ENCODE measurements at regions not wholly inside any gene's neighbourhood (a gene's known extent, or its start where the extent isn't known, plus 50 kb on each side); places are given as distances from the start of the nearest gene placed in this dataset.

- ATAC-seq (no peak), DNase-seq (ENCODE audit: low spot score) (no peak)
Measured at GRCh38 chr6:147119310-147119709, 84.9 kb upstream of the STXBP5 start.

- ATAC-seq, result no peak
- no peak for DNase-seq (ENCODE audit: low spot score)
Measured at GRCh38 chr6:147122823-147123222, 81.4 kb upstream of the STXBP5 start.

- DNase-seq (ENCODE audit: low spot score) (no peak), ATAC-seq (no peak)
Measured at GRCh38 chr6:147126618-147127022, 77.6 kb upstream of the STXBP5 start.

- no peak for DNase-seq (ENCODE audit: low spot score)
- ATAC-seq, result no peak
Measured at GRCh38 chr6:147127587-147127986, 76.6 kb upstream of the STXBP5 start.

- DNase-seq (ENCODE audit: low spot score) (no peak), ATAC-seq (no peak)
Measured at GRCh38 chr6:147128056-147128455, 76.2 kb upstream of the STXBP5 start.

GRCh38 chr6:147131532-147132128 is 72.6 kb upstream of the STXBP5 start:
- ATAC-seq, result no peak
- DNase-seq (ENCODE audit: low spot score), result no peak

- ATAC-seq, result no peak
- DNase-seq (ENCODE audit: low spot score), result no peak
Measured at GRCh38 chr6:147132889-147133288, 71.3 kb upstream of the STXBP5 start.

- no peak for DNase-seq (ENCODE audit: low spot score)
- no peak for ATAC-seq
Measured at GRCh38 chr6:147133669-147134068, 70.5 kb upstream of the STXBP5 start.

- ATAC-seq, result no peak
- DNase-seq (ENCODE audit: low spot score), result no peak
Measured at GRCh38 chr6:147135211-147135681, 69.0 kb upstream of the STXBP5 start.

GRCh38 chr6:147136057-147136456 is 68.2 kb upstream of the STXBP5 start:
- no peak for DNase-seq (ENCODE audit: low spot score)
- ATAC-seq, result no peak

- DNase-seq (ENCODE audit: low spot score), result no peak
Measured at GRCh38 chr6:147137986-147138385, 66.2 kb upstream of the STXBP5 start.

GRCh38 chr6:147138835-147139234 is 65.4 kb upstream of the STXBP5 start:
- DNase-seq (ENCODE audit: low spot score) (no peak), ATAC-seq (no peak)

More at GRCh38 chr6:147137986-147138385, 66.2 kb upstream of the STXBP5 start:
- ATAC-seq, result no peak

GRCh38 chr6:147141711-147142308 is 62.4 kb upstream of the STXBP5 start:
- DNase-seq (ENCODE audit: low spot score) (no peak), ATAC-seq (no peak)

- ATAC-seq (no peak), DNase-seq (ENCODE audit: low spot score) (no peak)
Measured at GRCh38 chr6:147142684-147143245, 61.5 kb upstream of the STXBP5 start.

GRCh38 chr6:147149092-147149491 is 55.1 kb upstream of the STXBP5 start:
- no peak for ATAC-seq
- no peak for DNase-seq (ENCODE audit: low spot score)

GRCh38 chr6:147149826-147150225 is 54.4 kb upstream of the STXBP5 start:
- DNase-seq (ENCODE audit: low spot score) (no peak), ATAC-seq (no peak)

- DNase-seq (ENCODE audit: low spot score) (no peak), ATAC-seq (no peak)
Measured at GRCh38 chr6:147150293-147150692, 53.9 kb upstream of the STXBP5 start.

Data from left lobe of liver (tissue), 2 donors.